GM12872 (cell line): ENCODE measurements at regions not wholly inside any gene's neighbourhood (a gene's known extent, or its start where the extent isn't known, plus 50 kb on each side); places are given as distances from the start of the nearest gene placed in this dataset.

Source experiments
- CTCF ChIP-seq: IDR thresholded peaks from 3 replicates; pipeline ENCODE4 v1.5.1; 2011; ENCODE audit warnings: low read depth, mild to moderate bottlenecking, low read length, moderate library complexity; ENCODE audit not compliant: insufficient read depth

GRCh38 chr10:125489731-125490130 is 193.2 kb downstream of the TEX36 start:
- no peak for TF ChIP-seq CTCF

GRCh38 chr10:125485665-125486064 is 197.3 kb downstream of the TEX36 start:
- no peak for TF ChIP-seq CTCF

- TF ChIP-seq CTCF, result no peak
Observed at GRCh38 chr10:125484035-125484732, 198.8 kb downstream of the TEX36 start.

GRCh38 chr10:125482637-125483036 is 200.3 kb downstream of the TEX36 start:
- no peak for TF ChIP-seq CTCF

- no peak for TF ChIP-seq CTCF
Observed at GRCh38 chr10:125482108-125482507, 200.9 kb downstream of the TEX36 start.

GRCh38 chr10:125479059-125479458 is 203.9 kb downstream of the TEX36 start:
- TF ChIP-seq CTCF, result no peak

GRCh38 chr10:125475815-125476214 is 207.1 kb downstream of the TEX36 start:
- TF ChIP-seq CTCF, result no peak
